SIG-M5 treated with dmso at 0.1 percent for 504 hours (cell line): ENCODE measurements at regions not wholly inside any gene's neighbourhood (a gene's known extent, or its start where the extent isn't known, plus 50 kb on each side); places are given as distances from the start of the nearest gene placed in this dataset.
"Not testable (repeated sequence)": the region's sequence is repeated elsewhere in the genome, so short reads cannot be mapped to it uniquely, and the experiment has no call there.

Experiments used
- DNase-seq: peaks from one replicate; lab custom pipeline; 2025; ENCODE audit not compliant: unreplicated experiment; lab: John Stamatoyannopoulos, UW

DNA sequence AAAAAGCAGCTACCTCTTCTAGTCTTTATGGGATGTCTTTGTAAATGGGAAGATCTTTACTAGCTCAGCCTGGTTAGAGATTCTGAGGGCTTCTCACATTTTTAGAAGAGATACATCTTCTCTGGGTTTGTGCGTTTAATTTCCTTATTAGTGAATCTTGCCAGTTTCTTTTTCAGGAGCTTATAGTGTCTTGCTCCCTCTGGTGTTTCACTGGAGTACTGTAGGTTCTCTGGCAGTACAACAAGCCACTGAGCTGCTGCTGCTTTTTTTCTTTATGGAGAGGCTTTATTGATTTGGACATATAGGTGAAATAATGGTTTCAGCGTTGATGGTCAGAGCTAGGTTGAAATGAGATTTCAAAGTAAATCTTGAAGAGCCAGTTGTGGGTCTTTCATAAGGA is 82.9 kb downstream of the LAS1L start:
- DNase-seq, result peak; percentile 39

DNA sequence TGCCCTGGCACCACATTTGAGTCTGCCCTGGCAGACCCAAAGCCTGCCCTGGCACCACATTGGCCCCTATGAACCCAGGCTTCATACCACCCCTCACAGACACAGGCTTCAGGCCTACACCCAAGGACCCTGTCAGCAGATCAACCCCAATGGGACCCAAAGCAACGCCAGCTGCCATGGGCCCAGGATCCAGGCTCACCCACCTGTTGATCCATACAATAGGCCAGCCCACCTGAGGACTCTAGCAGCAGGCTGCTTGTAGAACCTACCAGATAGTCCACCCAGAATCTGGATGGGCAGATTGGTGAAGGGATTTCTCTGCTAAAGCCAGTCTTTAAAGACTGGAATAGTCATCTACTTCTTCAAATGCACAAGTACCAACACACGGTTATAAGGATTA is 114.4 kb downstream of the LAS1L start:
- no peak for DNase-seq

DNA sequence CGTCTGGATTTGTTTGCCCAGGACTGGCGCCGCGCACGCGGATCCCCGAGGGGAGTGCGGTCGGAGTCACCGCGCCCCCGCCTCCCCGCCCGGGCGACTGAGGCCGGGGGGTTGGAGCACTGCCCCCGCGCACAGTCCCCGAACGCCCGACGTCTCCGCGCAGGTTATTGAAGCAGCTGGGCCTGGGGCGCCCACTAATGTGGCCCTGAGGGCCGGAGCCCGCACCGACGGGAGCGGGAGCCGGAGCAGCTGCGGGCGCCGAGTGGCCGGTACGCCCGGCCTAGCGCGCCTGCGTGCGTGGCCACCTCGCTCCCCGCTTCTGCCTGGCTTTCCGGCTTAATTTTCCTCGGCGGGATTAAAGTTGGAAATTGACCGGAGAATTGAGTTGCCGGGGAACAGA is 126.9 kb downstream of the LAS1L start:
- not testable (repeated sequence) for DNase-seq

DNA sequence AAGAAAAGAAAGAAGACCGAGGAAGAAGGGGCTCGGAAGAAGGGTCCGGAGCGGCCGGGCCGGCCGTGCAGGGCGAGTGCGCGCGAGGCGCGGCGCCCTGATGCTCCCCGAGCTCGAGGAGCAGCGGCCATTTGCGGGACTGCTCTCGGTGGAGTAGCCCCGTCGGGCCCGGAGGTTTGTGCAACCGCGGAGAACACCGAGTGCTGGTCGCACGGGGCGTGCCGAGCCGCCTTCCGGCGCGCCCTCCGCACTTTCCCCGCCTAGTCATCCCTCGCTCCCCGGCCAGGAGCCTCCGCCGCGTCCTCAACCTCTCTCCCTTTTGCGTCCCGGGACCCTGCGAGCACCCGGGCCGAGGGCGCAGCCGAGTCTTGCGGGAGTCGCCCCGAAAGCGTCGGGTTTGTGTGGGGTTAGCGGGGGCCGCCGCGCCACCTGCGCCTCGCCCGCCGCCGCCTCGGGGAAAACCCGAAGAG is 127.4 kb downstream of the LAS1L start:
- no peak for DNase-seq

DNA sequence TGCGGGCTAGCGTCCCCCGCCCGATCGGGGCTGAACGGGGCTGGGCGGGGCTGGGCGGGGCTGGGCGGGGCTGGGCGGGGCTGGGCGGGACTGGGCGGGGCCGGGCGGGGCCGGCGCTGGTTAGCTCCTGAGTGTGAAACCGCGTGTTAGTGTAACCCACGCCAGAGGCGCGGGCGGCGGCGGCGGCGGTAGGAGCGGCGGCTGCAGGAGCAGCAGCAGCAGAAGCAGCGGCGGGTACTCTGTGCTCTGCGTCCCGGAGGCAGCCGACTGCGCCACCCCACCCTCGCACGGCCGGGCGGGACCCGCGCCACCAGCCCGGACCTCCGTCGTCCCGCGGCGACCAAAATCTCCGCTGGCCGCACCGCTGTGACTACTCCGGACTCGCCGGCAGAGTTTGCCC is 128.1 kb downstream of the LAS1L start:
- DNase-seq, result no peak

DNA sequence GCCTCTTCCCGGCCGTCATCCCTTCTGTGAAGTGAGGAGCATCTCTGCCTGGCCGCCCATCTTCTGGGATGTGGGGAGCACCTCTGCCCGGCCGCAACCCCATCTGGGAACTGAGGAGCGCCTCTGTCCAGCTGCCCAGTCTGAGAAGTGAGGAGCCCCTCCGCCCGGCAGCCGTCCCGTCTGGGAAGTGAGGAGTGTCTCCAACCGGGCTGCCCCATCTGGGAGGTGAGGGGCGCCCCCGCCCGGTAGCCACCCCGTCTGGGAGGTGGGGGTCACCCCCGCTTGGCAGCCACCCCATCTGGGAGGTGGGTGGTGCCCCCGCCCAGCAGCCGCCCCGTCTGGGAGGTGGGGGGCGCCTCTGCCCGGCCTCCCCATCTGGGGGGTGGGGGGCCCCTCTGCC is 142.3 kb downstream of the LAS1L start:
- DNase-seq, result no peak

DNA sequence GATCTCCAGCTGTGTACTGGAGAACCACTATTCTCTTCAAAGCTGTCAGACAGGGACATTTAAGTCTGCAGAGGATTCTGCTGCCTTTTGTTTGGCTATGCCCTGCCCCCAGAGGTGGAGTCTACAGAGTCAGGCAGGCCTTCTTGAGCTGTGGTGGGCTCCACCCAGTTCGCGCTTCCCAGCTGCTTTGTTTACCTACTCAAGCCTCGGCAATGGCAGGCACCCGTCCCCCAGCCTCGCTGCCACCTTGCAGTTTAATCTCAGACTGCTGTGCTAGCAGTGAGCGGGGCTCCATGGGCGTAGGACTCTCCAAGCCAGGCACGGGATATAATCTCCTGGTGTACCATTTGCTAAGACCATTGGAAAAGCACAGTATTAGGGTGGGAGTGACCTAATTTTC is 145.5 kb downstream of the LAS1L start:
- not testable (repeated sequence) for DNase-seq
